Dermis microvascular lymphatic vessel endothelial cell (primary cell): ENCODE measurements at regions not wholly inside any gene's neighbourhood (a gene's known extent, or its start where the extent isn't known, plus 50 kb on each side); places are given as distances from the start of the nearest gene placed in this dataset.
A peak's percentile ranks its signal among the peaks of the same experiment; 100 is the strongest.

Source experiments
- DNase-seq, 2 donors: peaks; one replicate each; pipeline versions ENCODE4 v3.0.0 to v3.0.0-alpha.2; 2010; ENCODE audit warnings: low read depth in 2 of 2

GRCh38 chr3:182455011-182455410 is 338.3 kb upstream of the ATP11B start:
- no peak for DNase-seq

DNA sequence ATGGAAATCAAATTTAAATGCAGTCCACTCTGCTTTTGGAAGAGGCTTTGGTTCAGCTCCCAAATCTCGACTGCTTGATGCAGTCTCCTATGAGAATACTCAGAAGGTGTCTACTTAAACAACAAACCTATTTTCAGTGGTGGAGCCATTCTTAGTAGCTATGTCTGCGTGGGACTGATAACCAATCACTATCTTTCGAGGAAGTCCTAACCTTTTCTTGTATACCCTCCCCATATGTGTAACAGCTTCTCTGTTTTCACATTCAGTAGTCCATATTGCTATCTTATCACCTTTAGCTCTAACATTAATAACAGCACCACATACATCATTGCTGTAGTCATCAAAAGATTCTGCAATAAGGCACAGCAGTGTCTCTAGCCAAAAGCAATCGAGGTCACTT is 333.0 kb upstream of the ATP11B start:
- no peak for DNase-seq

GRCh38 chr3:182462152-182462551 is 331.2 kb upstream of the ATP11B start:
- DNase-seq: no peak

- DNase-seq: no peak
Measured at GRCh38 chr3:182464513-182465145, 328.7 kb upstream of the ATP11B start.

- no peak for DNase-seq
Measured at GRCh38 chr3:182465301-182466185, 327.8 kb upstream of the ATP11B start.

DNA sequence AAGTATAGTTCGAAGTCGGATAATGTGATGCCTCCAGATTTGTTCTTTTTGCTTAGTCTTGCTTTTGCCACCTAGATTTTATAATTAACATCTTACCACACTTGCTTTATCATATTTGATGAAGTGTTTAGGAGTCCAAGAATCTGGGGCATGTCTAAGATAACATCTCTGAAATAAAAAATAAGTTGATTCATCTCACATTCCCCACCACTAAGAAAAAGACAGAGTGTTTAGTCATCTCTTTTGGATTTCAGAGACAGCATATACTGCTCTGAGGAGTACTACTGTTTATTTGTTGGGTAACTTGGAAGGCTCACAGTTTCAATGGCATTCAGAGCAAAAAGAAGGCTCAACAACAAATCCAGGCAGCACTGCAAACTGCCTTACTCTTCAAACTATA is 324.2 kb upstream of the ATP11B start:
- DNase-seq: no peak

- no peak for DNase-seq
Measured at GRCh38 chr3:182470187-182470586, 323.1 kb upstream of the ATP11B start.

DNA sequence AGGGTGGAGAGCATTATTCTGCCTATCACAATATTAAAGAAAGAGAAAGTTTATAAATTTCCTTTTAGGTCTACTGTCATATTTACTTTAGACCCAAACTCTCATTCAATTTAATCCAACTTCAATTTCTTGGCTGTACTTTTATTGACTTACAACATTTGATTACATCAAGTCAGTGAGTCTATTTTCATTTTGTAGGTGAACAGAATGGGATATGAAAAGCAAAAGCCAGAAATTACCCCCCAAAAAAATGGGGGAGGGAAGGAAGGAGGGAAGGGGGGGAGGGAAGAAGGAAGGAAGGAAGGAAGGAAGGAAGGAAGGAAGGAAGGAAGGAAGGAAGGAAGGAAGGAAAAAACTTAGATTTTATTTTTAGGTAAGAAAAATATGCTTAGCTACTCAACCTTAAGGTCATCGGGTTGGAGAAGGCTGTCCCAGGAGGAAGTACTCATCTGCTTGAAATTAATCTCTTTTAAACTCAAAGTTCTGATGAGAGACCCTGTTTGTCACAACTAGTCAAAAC is 320.1 kb upstream of the ATP11B start:
- DNase-seq: no peak

- no peak for DNase-seq
Measured at GRCh38 chr3:182478369-182478768, 314.9 kb upstream of the ATP11B start.

DNA sequence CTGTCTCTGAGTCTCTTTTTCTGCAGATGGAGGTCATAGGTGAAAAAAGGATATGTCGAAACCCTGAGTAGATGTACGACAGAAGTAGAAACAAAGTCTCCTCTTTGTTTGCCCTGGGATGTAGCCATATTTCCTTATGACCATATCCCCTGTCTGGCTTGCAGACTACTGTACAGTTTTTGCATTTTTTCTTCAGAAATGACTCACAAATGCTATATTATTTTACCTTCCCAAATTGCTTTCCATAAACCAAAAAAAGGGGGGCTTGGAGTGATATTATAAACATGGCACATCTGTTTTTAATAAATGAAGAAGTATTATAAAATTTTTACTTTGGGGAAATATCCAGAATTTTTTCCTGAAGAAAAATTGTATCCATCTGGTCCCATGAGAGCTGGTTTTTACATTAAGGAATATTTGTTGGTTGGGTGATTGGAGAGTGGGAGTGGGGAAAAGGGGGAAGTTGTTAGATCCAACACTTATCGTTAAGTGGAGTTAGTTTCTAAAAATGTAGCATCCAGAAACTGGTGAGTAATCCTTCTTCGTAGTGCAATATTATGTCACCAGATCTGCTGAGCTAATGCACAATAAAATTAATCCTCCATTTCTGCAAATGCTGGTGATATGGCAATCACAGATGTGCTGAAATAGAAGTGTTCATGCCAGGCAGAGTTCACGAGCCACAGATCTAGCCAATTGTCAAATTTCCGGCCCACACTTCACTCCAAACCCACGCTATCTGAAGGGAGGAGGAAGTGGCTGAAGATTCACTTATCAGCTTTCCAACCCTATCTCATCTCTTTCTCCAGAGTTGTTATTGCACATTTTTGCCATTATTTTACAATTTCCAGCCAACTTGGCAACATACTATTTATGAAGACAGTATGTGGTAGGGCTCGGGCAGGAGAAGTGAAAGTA is 313.6 kb upstream of the ATP11B start:
- DNase-seq: no peak

- no peak for DNase-seq
Measured at GRCh38 chr3:182482705-182483104, 310.6 kb upstream of the ATP11B start.

DNA sequence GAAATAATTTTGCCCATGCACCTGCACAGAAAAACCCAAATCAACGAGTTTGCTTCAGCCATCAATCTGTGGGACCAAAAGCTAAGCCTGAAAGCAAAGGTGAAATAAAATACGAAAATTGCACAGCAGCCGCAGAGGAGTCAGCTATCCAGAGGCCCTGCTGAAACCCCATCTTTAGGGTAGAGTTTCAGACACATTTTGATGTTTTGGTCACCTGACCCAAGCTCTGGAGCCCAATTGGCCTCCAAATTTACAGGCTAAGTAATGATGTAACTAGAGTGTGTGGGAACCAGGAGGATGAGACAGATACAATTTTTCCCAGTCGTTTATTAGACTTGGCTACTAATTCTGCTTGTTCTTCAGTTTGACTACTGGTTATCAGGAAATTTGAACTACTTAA is 308.6 kb upstream of the ATP11B start:
- no peak for DNase-seq

GRCh38 chr3:182485301-182485700 is 308.0 kb upstream of the ATP11B start:
- no peak for DNase-seq

DNA sequence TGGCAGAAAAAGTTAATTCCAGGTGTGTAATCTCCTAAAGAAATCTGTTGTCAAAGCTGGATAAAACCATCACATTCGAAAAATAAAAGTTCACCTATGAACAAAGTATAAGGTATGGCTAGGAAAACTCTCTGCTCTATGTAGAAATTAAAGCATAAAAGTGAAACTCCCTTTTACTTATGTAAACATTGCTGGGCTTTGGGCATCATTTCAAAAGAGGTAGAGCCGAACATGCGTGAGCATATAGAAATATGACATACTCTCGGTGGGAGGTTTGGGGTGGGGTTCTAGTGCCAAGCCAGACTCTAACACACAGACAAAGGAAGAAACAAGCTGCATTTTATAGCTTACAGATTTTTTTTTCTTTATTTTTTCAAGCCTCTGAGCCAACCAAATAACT is 306.8 kb upstream of the ATP11B start:
- DNase-seq: no peak

GRCh38 chr3:182487143-182487542 is 306.2 kb upstream of the ATP11B start:
- no peak for DNase-seq

- DNase-seq: no peak
Measured at GRCh38 chr3:182487611-182488010, 305.7 kb upstream of the ATP11B start.

DNA sequence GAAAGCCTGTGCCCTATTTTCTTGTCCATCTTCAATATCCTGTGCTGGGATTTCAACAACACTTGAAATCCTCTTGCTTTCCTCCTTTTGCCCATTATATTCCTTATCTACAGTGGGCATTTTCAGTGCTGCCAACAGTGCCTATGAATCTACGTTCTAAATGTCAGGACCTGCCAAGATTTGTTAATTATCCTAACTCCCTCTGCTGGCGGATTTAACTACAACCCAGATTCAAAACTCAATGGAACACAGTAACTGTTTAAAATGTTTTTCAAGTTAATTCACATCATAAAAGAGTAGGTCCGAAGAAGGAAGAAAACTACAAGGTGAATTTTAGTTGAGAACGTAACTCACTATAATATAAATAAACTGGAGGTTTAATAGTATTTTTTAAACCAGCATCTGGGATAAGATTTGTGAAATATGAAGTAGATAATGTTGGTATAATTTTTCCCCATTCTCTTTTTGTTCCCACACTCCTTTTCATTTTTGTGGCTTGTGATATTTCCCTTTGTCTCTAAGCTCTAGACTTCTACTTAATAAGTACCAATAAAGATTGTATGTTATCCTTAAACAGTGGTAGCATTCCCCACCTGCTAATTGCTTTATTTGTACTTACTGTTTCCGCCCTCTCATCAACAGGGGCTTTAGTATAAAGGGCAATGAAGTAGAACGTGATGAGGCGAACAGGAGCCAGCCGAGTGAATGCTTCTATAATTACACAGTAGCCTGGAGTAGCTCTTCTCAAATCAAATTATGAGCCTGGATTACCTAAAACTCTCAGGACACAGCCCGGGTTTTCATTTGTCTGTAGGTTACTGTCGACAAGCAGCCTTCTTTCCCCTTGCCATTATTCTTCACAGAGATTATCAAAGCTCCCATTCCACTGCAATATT is 302.5 kb upstream of the ATP11B start:
- peak; percentile 9 to 29 for DNase-seq

DNA sequence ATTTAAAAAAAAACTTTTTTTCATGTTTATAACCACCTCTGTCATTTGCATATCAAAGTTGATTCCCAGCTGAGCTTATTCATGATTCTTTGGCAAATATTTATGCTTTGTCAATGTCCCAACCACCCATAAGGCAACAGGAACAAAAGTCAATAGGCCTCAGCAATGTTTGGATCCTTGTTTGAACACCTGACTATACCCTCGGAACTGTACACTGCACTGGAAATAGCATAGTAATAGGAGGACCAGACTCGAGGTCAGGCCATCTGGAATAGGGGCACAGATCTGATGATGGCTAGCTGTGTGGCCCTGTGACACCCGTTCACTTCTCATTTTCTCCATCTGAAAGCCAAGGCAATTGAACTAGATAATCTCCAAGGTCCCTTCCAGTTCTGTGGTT is 301.7 kb upstream of the ATP11B start:
- no peak for DNase-seq

DNA sequence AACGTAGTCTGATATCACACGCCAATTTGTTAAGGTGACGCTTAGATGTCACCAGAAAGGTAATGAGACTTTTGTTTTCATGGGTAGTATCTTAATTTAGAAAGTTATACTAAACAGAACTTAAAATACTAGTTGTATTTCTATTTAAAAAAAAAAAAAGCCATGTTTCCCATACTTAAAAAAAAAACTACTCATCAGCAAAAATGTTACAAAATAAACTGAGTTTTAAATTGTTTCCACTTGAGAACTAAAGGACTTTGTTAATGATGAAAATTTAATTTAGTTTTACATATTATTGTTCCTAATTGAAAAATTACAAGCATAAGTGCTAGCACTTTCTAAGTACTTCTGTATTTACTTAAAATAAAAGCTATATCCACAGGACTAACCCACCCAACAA is 300.8 kb upstream of the ATP11B start:
- DNase-seq: no peak

DNA sequence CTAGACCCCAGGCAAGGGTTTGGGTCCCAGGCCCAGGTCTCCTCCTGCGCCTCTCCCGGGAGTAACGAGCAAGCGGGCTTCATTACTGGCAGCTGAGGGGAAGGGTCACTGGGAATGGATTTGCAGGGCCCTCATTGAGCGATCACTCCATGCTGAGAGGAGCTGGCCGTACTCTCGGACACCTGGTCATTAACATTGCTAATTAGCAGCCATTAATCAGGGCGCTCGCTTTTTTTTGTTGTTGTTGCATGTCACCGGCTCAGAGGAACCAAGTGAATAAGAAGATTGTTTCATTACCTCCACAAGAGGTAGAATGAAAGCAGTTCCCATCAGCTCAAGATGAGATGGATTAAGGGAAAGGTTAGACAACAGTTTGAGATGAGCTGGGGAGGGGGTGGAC is 293.0 kb upstream of the ATP11B start:
- no peak for DNase-seq

DNA sequence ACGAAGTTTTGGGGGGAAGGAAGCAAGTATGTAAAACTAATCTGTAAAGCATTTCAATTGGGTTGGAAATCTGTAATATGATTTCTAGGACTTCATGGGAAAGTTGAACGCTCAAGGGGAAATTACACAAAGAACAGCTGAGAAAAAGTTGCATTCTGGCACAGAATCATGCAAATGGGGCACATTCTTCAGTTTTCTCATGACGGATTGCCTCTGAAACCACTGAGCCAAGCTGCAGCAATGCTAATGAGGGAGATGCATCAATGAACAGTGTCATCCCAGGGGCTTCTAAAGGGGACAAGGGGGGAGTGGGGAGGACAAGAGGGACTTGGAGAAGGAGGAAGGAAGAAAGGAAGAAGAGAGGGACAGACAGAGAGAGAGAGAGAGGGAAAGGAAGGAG is 291.4 kb upstream of the ATP11B start:
- no peak for DNase-seq
